Upper lobe of left lung (tissue), 6 donors: ENCODE measurements at regions not wholly inside any gene's neighbourhood (a gene's known extent, or its start where the extent isn't known, plus 50 kb on each side); places are given as distances from the start of the nearest gene placed in this dataset.

Experiments
- ATAC-seq, 2 donors: fragments of 200-7000 bp; cut with Tn5 transposase; one replicate each; pipeline ENCODE4 v1.9.1; 2022; ENCODE audit warnings: mild to moderate bottlenecking in 2 of 2, moderate library complexity in 2 of 2; ENCODE audit not compliant: low FRiP score in 2 of 2
- DNase-seq, 2 donors: peaks; one replicate each; pipeline ENCODE4 v3.0.0-alpha.2; 2019 to 2020
- H3K27ac ChIP-seq, 4 donors: fragments of 200-600 bp; sonication (generic); one replicate each; pipeline ENCODE4 v1.5.1; 2016 to 2019
- H3K27me3 ChIP-seq, 4 donors: fragments of 200-600 bp; sonication (generic); one replicate each; pipeline ENCODE4 v1.5.1; 2017 to 2019
- H3K36me3 ChIP-seq, 4 donors: fragments of 200-600 bp; sonication (generic); one replicate each; pipeline ENCODE4 v1.5.1; 2016 to 2019
- H3K4me1 ChIP-seq, 4 donors: fragments of 200-600 bp; sonication (generic); one replicate each; pipeline ENCODE4 v1.5.1; 2018 to 2019
- H3K4me3 ChIP-seq, 4 donors: fragments of 200-600 bp; sonication (generic); one replicate each; pipeline ENCODE4 v1.5.1; 2017 to 2019; ENCODE audit warnings: mild to moderate bottlenecking in 2 of 4, moderate library complexity in 1 of 4
- H3K9me3 ChIP-seq, 4 donors: fragments of 200-600 bp; sonication (generic); one replicate each; pipeline ENCODE4 v1.5.1; 2018 to 2019
- CTCF ChIP-seq, 6 experiments: fragments of 450-650 bp in 4 of 6; fragments of 200-600 bp in 2 of 6; sonication (generic) in 2 of 6; IDR thresholded peaks; one replicate each; pipeline ENCODE4 v1.5.1; 2016 to 2019; ENCODE audit warnings: antibody characterized with exemption in 6 of 6
- EP300 ChIP-seq, 4 donors: sonication (generic); formaldehyde crosslinking; IDR thresholded peaks; one replicate each; pipeline ENCODE4 v1.5.1; 2017; ENCODE audit warnings: antibody characterized with exemption in 4 of 4, control low read depth in 2 of 4
- POLR2A ChIP-seq, 4 donors: fragments of 450-650 bp; IDR thresholded peaks; one replicate each; pipeline ENCODE4 v1.5.1; 2016 to 2017; ENCODE audit warnings: antibody characterized with exemption in 4 of 4, mild to moderate bottlenecking in 2 of 4
- POLR2AphosphoS5 ChIP-seq, 2 donors: sonication (generic); formaldehyde crosslinking; IDR thresholded peaks; one replicate each; pipeline ENCODE4 v1.5.1; 2017; ENCODE audit warnings: antibody characterized with exemption in 2 of 2
- WGBS, 2 donors: methylation state at CpG; one replicate each; pipeline ENCODE4 v1.1.5; 2017 to 2018; 5-methylcytosine and 5-hydroxymethylcytosine counted together
- donor health status: DM: no; HTN: no; CAD: no; lungs with moderate emphysema.
- donor health status: DM: no; HTN: yes; CAD: no; lungs with severe emphysema.

GRCh38 chr18:60599995-60600394, 227.4 kb upstream of the MC4R start:
- no peaks in the 10 kb centered on the region for H3K9me3 ChIP-seq
- WGBS, 2 donors, result 84 to 89% methylated on average over 2 of the region's 2 CpGs
- H3K36me3 ChIP-seq, result no peaks in the 10 kb centered on the region
- no peak for ATAC-seq
- TF ChIP-seq POLR2A (IDR thresholded peaks at IDR 0.05) (no peak), CTCF (IDR thresholded peaks at IDR 0.05) (no peak), POLR2AphosphoS5 (IDR thresholded peaks at IDR 0.05) (no peak), EP300 (IDR thresholded peaks at IDR 0.05) (no peak)
- no peak for DNase-seq
- H3K4me1 ChIP-seq, result no peaks in the 10 kb centered on the region
- no peak overlapping the region for H3K4me3 ChIP-seq
- H3K27me3 ChIP-seq, result no peaks in the 10 kb centered on the region
- no peak overlapping the region for H3K27ac ChIP-seq

- H3K4me3 ChIP-seq, result no peak overlapping the region
- no peaks in the 10 kb centered on the region for H3K4me1 ChIP-seq
- ATAC-seq (no peak), DNase-seq (no peak)
- no peaks in the 10 kb centered on the region for H3K27me3 ChIP-seq
- no peaks in the 10 kb centered on the region for H3K9me3 ChIP-seq
- H3K27ac ChIP-seq, result no peak overlapping the region
- WGBS, 2 donors, result 74 to 79% methylated on average over 2 of the region's 2 CpGs
- TF ChIP-seq EP300 (IDR thresholded peaks at IDR 0.05), result no peak
- no peak for TF ChIP-seq POLR2A (IDR thresholded peaks at IDR 0.05)
- TF ChIP-seq CTCF (IDR thresholded peaks at IDR 0.05), result no peak
- no peak for TF ChIP-seq POLR2AphosphoS5 (IDR thresholded peaks at IDR 0.05)
- no peaks in the 10 kb centered on the region for H3K36me3 ChIP-seq
Measured at GRCh38 chr18:60601249-60601648, 228.7 kb upstream of the MC4R start.

- WGBS, 2 donors, result 86% methylated on average over 5 of the region's 5 CpGs
- TF ChIP-seq EP300 (IDR thresholded peaks at IDR 0.05) (no peak), CTCF (IDR thresholded peaks at IDR 0.05) (no peak), POLR2A (IDR thresholded peaks at IDR 0.05) (no peak), POLR2AphosphoS5 (IDR thresholded peaks at IDR 0.05) (no peak)
- no peak overlapping the region for H3K4me3 ChIP-seq
- no peaks in the 10 kb centered on the region for H3K36me3 ChIP-seq
- no peak overlapping the region for H3K27ac ChIP-seq
- no peaks in the 10 kb centered on the region for H3K4me1 ChIP-seq
- DNase-seq, result no peak
- no peaks in the 10 kb centered on the region for H3K27me3 ChIP-seq
- ATAC-seq, result no peak
- no peaks in the 10 kb centered on the region for H3K9me3 ChIP-seq
Measured at GRCh38 chr18:60623331-60623730, 250.8 kb upstream of the MC4R start.

GRCh38 chr18:60624207-60624606, 251.6 kb upstream of the MC4R start:
- no peaks in the 10 kb centered on the region for H3K27me3 ChIP-seq
- TF ChIP-seq CTCF (IDR thresholded peaks at IDR 0.05) (no peak), EP300 (IDR thresholded peaks at IDR 0.05) (no peak), POLR2A (IDR thresholded peaks at IDR 0.05) (no peak), POLR2AphosphoS5 (IDR thresholded peaks at IDR 0.05) (no peak)
- H3K4me3 ChIP-seq, result no peak overlapping the region
- no peak for ATAC-seq
- DNase-seq, result no peak
- H3K27ac ChIP-seq, result no peak overlapping the region
- no peaks in the 10 kb centered on the region for H3K4me1 ChIP-seq
- WGBS, 2 donors, result 83 to 85% methylated on average over 1 of the region's 1 CpG
- H3K9me3 ChIP-seq, result no peaks in the 10 kb centered on the region
- H3K36me3 ChIP-seq, result no peaks in the 10 kb centered on the region

- ATAC-seq (no peak), DNase-seq (no peak)
- H3K36me3 ChIP-seq, result no peaks in the 10 kb centered on the region
- no peaks in the 10 kb centered on the region for H3K4me1 ChIP-seq
- peaks cover 0 to 4% (median 0%) of the 10 kb centered on the region in 4 donors for H3K9me3 ChIP-seq
- WGBS, 2 donors, result 64 to 78% methylated on average over 1 of the region's 1 CpG
- no peak overlapping the region for H3K4me3 ChIP-seq
- no peak for TF ChIP-seq CTCF (IDR thresholded peaks at IDR 0.05)
- no peak for TF ChIP-seq POLR2AphosphoS5 (IDR thresholded peaks at IDR 0.05)
- no peak for TF ChIP-seq POLR2A (IDR thresholded peaks at IDR 0.05)
- no peak for TF ChIP-seq EP300 (IDR thresholded peaks at IDR 0.05)
- no peaks in the 10 kb centered on the region for H3K27me3 ChIP-seq
- H3K27ac ChIP-seq, result no peak overlapping the region
Measured at GRCh38 chr18:60639836-60640235, 267.3 kb upstream of the MC4R start.
